GM23338 (cell line): ENCODE measurements at regions not wholly inside any gene's neighbourhood (a gene's known extent, or its start where the extent isn't known, plus 50 kb on each side); places are given as distances from the start of the nearest gene placed in this dataset.
A peak's percentile ranks its signal among the peaks of the same experiment; 100 is the strongest.
"Not testable (repeated sequence)": the region's sequence is repeated elsewhere in the genome, so short reads cannot be mapped to it uniquely, and the experiment has no call there.

ENCODE experiments used
- ATAC-seq: fragments of 200-7000 bp; cut with Tn5 transposase; 3 replicates; pipeline ENCODE4 v1.9.1; 2020
- DNase-seq: peaks from one replicate; pipeline ENCODE4 v3.0.0-alpha.2; 2015; ENCODE audit warnings: low spot score
- H2AFZ ChIP-seq: fragments of 200-600 bp; sonication (generic); 2 replicates; pipeline ENCODE4 v1.8.0; 2016; ENCODE audit warnings: antibody characterized with exemption, mild to moderate bottlenecking, moderate library complexity
- H3F3A ChIP-seq: fragments of 200-600 bp; sonication (generic); replicated peaks from 2 replicates; pipeline ENCODE4 v1.8.0; 2017; ENCODE audit warnings: antibody characterized with exemption, mixed run types, low read depth
- H3K27ac ChIP-seq: fragments of 200-600 bp; sonication (generic); 2 replicates; pipeline ENCODE4 v1.6.1; 2016; ENCODE audit warnings: low read depth
- H3K27me3 ChIP-seq: fragments of 200-600 bp; sonication (generic); 2 replicates; pipeline ENCODE4 v1.8.0; 2016; ENCODE audit warnings: mild to moderate bottlenecking, mixed run types, moderate library complexity; ENCODE audit not compliant: insufficient read depth
- H3K36me3 ChIP-seq: fragments of 200-600 bp; sonication (generic); 2 replicates; pipeline ENCODE4 v1.8.0; 2016; ENCODE audit warnings: mild to moderate bottlenecking; ENCODE audit not compliant: insufficient read depth
- H3K4me1 ChIP-seq: fragments of 200-600 bp; sonication (generic); 2 replicates; pipeline ENCODE4 v1.8.0; 2016; ENCODE audit warnings: mild to moderate bottlenecking, moderate library complexity; ENCODE audit not compliant: insufficient read depth
- H3K4me2 ChIP-seq: fragments of 200-600 bp; sonication (generic); 2 replicates; pipeline ENCODE4 v1.7.1; 2017; ENCODE audit warnings: mixed run types
- H3K4me3 ChIP-seq: fragments of 200-600 bp; sonication (generic); 2 replicates; pipeline ENCODE4 v1.6.1; 2016; ENCODE audit warnings: mixed run types
- H3K79me2 ChIP-seq: fragments of 200-600 bp; sonication (generic); replicated peaks from 2 replicates; pipeline ENCODE4 v1.8.0; 2017; ENCODE audit warnings: mild to moderate bottlenecking; ENCODE audit not compliant: insufficient read depth
- H3K9me2 ChIP-seq: fragments of 200-600 bp; sonication (generic); 2 replicates; pipeline ENCODE4 v1.8.0; 2017; ENCODE audit not compliant: insufficient read depth
- H4K20me1 ChIP-seq: fragments of 200-600 bp; sonication (generic); replicated peaks from 2 replicates; pipeline ENCODE4 v1.8.0; 2017; ENCODE audit warnings: mild to moderate bottlenecking; ENCODE audit not compliant: insufficient read depth
- H3K27ac Mint-ChIP-seq: 2 replicates; pipeline ENCODE4 v1.8.0; 2020; ENCODE audit warnings: inconsistent platforms, mild to moderate bottlenecking, moderate library complexity, mixed read lengths
- H3K27me3 Mint-ChIP-seq: 3 replicates; pipeline ENCODE4 v1.8.0; 2022; ENCODE audit warnings: low read depth, mild to moderate bottlenecking, moderate library complexity, mixed read lengths, inconsistent platforms; ENCODE audit not compliant: insufficient read depth, poor library complexity
- H3K36me3 Mint-ChIP-seq: 3 replicates; pipeline ENCODE4 v1.8.0; 2021; ENCODE audit warnings: low read depth, mild to moderate bottlenecking, inconsistent platforms, moderate library complexity, mixed read lengths
- H3K4me1 Mint-ChIP-seq: 3 replicates; pipeline ENCODE4 v1.8.0; 2020; ENCODE audit warnings: mild to moderate bottlenecking, inconsistent platforms, mixed read lengths
- H3K4me3 Mint-ChIP-seq: 3 replicates; pipeline ENCODE4 v1.8.0; 2021; ENCODE audit warnings: moderate library complexity, mild to moderate bottlenecking, inconsistent platforms, mixed read lengths
- H3K9me3 Mint-ChIP-seq: 3 replicates; pipeline ENCODE4 v1.8.0; 2020; ENCODE audit warnings: moderate library complexity, mild to moderate bottlenecking, inconsistent platforms, mixed read lengths
- EZH2 ChIP-seq: fragments of 200-600 bp; sonication (generic); IDR thresholded peaks from one replicate; pipeline ENCODE4 v1.8.0; 2017; ENCODE audit warnings: antibody characterized with exemption, mild to moderate bottlenecking, low read depth; ENCODE audit not compliant: unreplicated experiment
- JUNB ChIP-seq: IDR thresholded peaks from one replicate; pipeline ENCODE4 v1.6.1; 2016; ENCODE audit warnings: antibody characterized with exemption; ENCODE audit not compliant: unreplicated experiment
- POLR2AphosphoS5 ChIP-seq: IDR thresholded peaks from 2 replicates; pipeline ENCODE4 v1.6.1; 2016; ENCODE audit warnings: antibody characterized with exemption, low read depth
- ZNF114 ChIP-seq: fragments of 250-450 bp; sonication (Bioruptor Pico); IDR thresholded peaks from 2 replicates; pipeline ENCODE4 v1.5.0; 2020; ENCODE audit warnings: mild to moderate bottlenecking, moderate library complexity
- ZNF331 ChIP-seq: fragments of 250-450 bp; sonication (Bioruptor Pico); IDR thresholded peaks from 2 replicates; pipeline ENCODE4 v1.5.0; 2020; ENCODE audit warnings: low read depth, mild to moderate bottlenecking, moderate library complexity
- TF ChIP-seq, protein P1 (sequence below): IDR thresholded peaks from one replicate; pipeline ENCODE4 v1.6.1; 2018; ENCODE audit warnings: antibody characterized with exemption; ENCODE audit not compliant: unreplicated experiment
- TF ChIP-seq, protein P2 (sequence below), 2 experiments: fragments of 200-600 bp in 1 of 2; sonication (generic) in 1 of 2; conservative IDR thresholded peaks; 2 replicates each; pipeline versions ENCODE4 v1.5.1 to v1.6.1; 2016 to 2017; ENCODE audit warnings: antibody characterized with exemption in 2 of 2, low read depth in 2 of 2, mild to moderate bottlenecking in 2 of 2, moderate library complexity in 1 of 2

DNA sequence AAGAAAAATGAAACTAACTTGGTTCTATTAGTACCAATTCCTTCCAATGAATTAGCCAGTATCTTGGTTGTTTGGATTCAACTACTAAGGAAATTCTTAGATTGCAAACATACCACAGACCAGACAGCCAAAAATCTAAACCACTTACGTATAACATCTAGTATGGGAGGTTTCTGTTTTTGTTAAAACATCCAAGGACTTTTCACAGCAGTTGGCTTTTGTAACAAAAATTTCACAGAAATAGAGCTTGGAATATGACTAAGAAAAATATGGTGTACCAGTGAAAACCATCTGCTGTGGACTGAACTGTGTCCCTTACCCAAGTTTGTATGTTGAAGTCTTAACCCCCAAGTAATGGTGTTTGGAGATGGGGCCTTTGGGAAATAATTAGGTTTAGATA is 199.2 kb downstream of the OTOL1 start:
- no peak overlapping the region for H3K27ac ChIP-seq
- no peaks in the 10 kb centered on the region for H4K20me1 ChIP-seq
- no peaks in the 10 kb centered on the region for H3K9me2 ChIP-seq
- no peak overlapping the region for H3K4me3 ChIP-seq
- H3K4me3 Mint-ChIP-seq, result no peak overlapping the region
- no peaks in the 10 kb centered on the region for H3K4me1 Mint-ChIP-seq
- H3K36me3 ChIP-seq, result no peaks in the 10 kb centered on the region
- ATAC-seq (no peak), DNase-seq (no peak)
- no peaks in the 10 kb centered on the region for H3K27me3 Mint-ChIP-seq
- no peak overlapping the region for H3K27ac Mint-ChIP-seq
- no peak overlapping the region for H3K4me2 ChIP-seq
- no peaks in the 10 kb centered on the region for H3K36me3 Mint-ChIP-seq
- H3K27me3 ChIP-seq, result no peaks in the 10 kb centered on the region
- no peaks in the 10 kb centered on the region for H3K79me2 ChIP-seq
- no peak overlapping the region for H2AFZ ChIP-seq
- no peaks in the 10 kb centered on the region for H3F3A ChIP-seq
- TF ChIP-seq JUNB, result no peak
- no peaks in the 10 kb centered on the region for H3K9me3 Mint-ChIP-seq
- no peaks in the 10 kb centered on the region for H3K4me1 ChIP-seq

DNA sequence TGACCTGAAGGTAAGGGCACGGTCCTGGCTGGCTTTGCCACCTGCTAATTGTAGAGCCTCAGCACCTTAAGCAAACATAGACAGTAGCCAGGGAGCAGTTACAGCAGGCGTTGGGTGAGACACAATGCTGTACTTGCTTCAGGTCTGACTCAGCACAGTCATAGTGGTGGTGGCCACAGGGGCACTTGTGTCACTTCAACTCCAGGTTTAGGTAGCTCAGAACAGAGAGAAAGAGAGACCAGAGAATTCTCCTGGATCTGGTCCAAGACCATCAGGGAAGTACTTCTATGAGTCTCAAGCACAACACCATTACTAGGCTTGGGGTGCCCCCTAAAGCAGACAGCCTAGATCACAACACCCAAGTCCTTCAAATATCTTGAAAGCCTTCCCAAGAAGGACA is 204.4 kb downstream of the OTOL1 start:
- no peak overlapping the region for H3K4me3 ChIP-seq
- no peaks in the 10 kb centered on the region for H4K20me1 ChIP-seq
- H3K27me3 ChIP-seq, result no peaks in the 10 kb centered on the region
- no peaks in the 10 kb centered on the region for H3F3A ChIP-seq
- Mint-ChIP-seq H3K4me3 (no peak overlapping the region), H3K4me1 (no peaks in the 10 kb centered on the region), H3K36me3 (no peaks in the 10 kb centered on the region), H3K27me3 (no peaks in the 10 kb centered on the region), H3K27ac (no peak overlapping the region), H3K9me3 (no peaks in the 10 kb centered on the region; the same call in 2 of the 3 replicates)
- TF ChIP-seq, protein P1, sequence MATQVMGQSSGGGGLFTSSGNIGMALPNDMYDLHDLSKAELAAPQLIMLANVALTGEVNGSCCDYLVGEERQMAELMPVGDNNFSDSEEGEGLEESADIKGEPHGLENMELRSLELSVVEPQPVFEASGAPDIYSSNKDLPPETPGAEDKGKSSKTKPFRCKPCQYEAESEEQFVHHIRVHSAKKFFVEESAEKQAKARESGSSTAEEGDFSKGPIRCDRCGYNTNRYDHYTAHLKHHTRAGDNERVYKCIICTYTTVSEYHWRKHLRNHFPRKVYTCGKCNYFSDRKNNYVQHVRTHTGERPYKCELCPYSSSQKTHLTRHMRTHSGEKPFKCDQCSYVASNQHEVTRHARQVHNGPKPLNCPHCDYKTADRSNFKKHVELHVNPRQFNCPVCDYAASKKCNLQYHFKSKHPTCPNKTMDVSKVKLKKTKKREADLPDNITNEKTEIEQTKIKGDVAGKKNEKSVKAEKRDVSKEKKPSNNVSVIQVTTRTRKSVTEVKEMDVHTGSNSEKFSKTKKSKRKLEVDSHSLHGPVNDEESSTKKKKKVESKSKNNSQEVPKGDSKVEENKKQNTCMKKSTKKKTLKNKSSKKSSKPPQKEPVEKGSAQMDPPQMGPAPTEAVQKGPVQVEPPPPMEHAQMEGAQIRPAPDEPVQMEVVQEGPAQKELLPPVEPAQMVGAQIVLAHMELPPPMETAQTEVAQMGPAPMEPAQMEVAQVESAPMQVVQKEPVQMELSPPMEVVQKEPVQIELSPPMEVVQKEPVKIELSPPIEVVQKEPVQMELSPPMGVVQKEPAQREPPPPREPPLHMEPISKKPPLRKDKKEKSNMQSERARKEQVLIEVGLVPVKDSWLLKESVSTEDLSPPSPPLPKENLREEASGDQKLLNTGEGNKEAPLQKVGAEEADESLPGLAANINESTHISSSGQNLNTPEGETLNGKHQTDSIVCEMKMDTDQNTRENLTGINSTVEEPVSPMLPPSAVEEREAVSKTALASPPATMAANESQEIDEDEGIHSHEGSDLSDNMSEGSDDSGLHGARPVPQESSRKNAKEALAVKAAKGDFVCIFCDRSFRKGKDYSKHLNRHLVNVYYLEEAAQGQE, result no peak
- TF ChIP-seq, protein P2, sequence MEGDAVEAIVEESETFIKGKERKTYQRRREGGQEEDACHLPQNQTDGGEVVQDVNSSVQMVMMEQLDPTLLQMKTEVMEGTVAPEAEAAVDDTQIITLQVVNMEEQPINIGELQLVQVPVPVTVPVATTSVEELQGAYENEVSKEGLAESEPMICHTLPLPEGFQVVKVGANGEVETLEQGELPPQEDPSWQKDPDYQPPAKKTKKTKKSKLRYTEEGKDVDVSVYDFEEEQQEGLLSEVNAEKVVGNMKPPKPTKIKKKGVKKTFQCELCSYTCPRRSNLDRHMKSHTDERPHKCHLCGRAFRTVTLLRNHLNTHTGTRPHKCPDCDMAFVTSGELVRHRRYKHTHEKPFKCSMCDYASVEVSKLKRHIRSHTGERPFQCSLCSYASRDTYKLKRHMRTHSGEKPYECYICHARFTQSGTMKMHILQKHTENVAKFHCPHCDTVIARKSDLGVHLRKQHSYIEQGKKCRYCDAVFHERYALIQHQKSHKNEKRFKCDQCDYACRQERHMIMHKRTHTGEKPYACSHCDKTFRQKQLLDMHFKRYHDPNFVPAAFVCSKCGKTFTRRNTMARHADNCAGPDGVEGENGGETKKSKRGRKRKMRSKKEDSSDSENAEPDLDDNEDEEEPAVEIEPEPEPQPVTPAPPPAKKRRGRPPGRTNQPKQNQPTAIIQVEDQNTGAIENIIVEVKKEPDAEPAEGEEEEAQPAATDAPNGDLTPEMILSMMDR (conservative IDR thresholded peaks at IDR 0.05; ENCODE audit: low read depth in 2 of 2), result peak; percentile 68 to 83
- TF ChIP-seq EZH2 (no peak), ZNF114 (CRISPR knock-in tag) (no peak), ZNF331 (CRISPR knock-in tag) (no peak), POLR2AphosphoS5 (no peak)
- no peaks in the 10 kb centered on the region for H3K36me3 ChIP-seq
- no peaks in the 10 kb centered on the region for H3K4me1 ChIP-seq
- no peak overlapping the region for H3K4me2 ChIP-seq
- no peaks in the 10 kb centered on the region for H3K9me2 ChIP-seq
- H3K79me2 ChIP-seq, result no peaks in the 10 kb centered on the region
- peak overlapping the region; percentile 44; the same call in 1 of the 2 replicates for H2AFZ ChIP-seq
- peak; percentile 92 for ATAC-seq
- H3K27ac ChIP-seq, result no peak overlapping the region
- peak; percentile 69 for DNase-seq

DNA sequence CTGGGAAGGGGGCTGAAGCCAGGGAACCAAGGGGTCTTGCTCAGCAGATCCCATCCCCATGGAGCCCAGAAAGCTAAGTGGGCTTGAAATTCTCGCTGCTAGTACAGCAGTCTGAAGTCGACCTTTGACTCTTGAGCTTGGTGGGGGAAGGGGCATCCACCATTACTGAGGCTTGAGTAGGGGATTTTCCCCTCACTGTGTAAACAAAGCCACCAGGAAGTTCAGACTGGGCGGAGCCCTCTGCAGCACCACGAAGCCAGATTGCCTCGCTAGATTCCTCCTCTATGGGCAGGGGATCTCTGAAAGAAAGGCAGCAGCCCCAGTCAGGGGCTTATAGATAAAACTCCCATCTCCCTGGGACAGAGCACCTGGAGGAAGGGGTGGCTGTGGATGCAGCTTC is 210.6 kb downstream of the OTOL1 start:
- H3K4me2 ChIP-seq, H3K36me3 ChIP-seq, H3K27me3 Mint-ChIP-seq, H3K4me3 Mint-ChIP-seq, H2AFZ ChIP-seq, H3K36me3 Mint-ChIP-seq, H3F3A ChIP-seq, H3K27ac ChIP-seq, DNase-seq, H3K79me2 ChIP-seq, H4K20me1 ChIP-seq, H3K4me1 ChIP-seq, ATAC-seq, H3K27ac Mint-ChIP-seq, H3K4me3 ChIP-seq, H3K4me1 Mint-ChIP-seq, H3K27me3 ChIP-seq: not testable (repeated sequence)
- peaks cover 14% of the 10 kb centered on the region for H3K9me3 Mint-ChIP-seq
- peaks cover 12% of the 10 kb centered on the region for H3K9me2 ChIP-seq
